NCI-H1694 (cell line): ENCODE measurements at regions not wholly inside any gene's neighbourhood (a gene's known extent, or its start where the extent isn't known, plus 50 kb on each side); places are given as distances from the start of the nearest gene placed in this dataset.

ENCODE experiments used
- DNase-seq: peaks from one replicate; lab custom pipeline; 2025; lab: John Stamatoyannopoulos, UW

DNA sequence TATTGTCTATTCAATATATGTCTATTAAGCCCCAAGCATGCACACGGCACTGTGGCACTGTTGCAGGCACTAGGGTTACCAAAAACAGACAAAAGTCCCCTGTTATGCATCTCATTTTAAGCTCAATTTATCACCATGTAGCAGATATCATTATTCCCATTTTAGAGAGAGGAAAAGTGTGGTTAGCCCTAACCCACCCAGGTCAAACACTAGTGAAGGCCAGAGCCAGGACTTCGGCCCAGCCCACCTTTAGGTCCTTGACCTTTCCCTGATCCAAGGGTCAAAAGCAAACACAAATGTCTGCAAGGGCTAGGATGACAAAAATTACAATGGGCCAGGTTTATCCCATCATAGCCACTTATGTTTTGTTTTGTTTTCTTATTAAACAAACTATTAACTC lies 130.3 kb upstream of the NUDT7 start:
- no peak for DNase-seq

DNA sequence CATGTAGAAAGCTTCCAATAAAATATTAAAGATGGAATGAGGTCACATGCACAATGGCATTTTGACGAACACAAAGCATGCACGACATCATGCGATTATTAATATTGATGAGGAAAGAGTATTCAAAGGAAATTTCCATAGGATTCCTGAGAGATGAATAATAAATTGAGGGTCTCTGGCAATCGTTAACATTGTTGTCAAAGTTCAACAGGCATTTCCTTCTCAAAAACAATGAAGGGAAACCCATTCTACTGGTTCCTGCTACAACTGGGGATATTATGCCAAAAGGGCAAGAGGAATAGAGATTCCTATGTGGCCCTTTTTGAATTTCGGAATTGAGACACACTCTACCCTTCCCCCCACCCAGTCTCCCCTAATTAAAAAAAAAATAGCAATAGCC lies 128.3 kb upstream of the NUDT7 start:
- no peak for DNase-seq

DNA sequence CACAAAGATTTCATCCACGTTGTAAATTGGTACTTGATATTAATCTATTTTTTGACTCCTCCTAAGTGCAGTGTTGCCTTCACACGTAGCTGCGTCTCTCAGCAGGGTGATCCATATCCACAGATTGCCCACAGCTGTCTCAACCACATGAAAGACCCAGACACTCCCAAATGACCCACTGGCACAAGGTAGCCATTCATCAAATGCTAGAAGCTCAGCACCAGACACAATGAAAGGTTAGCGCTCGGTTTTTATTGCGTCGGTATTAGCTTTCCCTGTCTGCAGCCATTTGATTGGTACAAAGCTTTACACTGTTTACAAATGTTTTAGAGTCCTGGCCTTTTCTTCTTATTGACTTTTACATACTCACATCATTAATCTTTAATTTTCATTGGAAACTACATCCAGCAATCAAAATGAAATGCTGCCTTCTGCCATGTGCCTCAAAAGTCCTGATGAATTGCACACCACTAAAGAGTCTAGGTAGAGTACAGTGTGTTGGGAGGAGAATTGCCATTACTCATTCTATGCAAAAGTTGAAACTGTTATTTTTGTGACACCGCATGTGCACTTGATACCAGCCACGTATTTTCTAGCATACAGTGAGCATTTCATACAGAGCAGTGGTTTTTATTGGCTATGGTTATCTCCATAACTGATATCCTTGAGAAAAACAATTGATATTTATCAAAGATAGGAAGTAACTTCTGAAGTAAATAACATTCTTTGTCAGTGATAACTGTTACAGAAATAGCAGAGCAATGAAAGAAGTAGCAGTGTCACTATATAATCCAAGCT lies 127.3 kb upstream of the NUDT7 start:
- DNase-seq: no peak

DNA sequence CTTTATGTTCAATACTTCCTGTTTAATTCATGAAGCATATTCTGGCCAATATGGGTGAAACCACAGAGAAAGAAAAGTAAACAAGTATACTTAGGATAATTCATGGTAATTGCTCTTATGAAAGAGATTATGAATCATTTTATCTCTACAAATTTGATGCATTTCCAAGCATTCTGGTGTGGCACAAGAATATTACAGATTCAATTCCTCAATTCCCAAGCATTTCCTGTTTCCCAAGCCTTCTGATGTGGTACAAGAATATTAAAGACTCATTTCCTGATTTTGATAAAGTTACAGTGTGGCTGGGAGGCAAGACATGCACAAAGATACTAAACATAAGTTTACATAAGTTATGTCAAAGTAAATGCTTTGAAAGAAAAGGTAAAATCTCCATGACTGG lies 126.1 kb upstream of the NUDT7 start:
- no peak for DNase-seq

DNA sequence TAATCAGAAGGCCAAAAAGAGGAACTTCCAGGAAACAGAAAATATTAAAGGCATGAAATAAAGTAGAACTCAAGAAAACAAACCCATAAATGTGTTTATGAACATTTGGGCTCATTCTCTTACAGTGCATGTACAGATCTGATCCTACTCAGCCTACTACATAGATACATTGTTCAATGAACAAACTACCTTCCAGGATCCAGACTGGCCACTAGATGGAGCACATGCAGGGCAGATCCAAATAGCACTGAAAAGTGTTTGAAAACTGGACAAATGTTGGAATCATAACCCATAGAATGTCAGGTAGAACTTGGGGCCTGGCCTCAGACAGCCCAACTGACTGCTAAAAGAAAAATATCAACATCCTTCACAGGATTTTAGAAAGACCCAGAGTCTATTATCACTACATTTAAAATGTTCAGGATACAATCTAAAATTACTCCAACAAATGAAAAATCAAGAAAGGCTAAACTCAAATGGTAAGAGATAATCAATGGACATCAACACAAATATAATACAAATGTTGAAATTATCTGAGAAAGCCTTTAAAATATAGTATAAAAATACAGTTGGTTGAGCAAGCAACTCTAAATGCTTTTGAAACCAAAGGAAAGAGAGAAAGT lies 122.4 kb upstream of the NUDT7 start:
- peak; percentile 1 for DNase-seq

DNA sequence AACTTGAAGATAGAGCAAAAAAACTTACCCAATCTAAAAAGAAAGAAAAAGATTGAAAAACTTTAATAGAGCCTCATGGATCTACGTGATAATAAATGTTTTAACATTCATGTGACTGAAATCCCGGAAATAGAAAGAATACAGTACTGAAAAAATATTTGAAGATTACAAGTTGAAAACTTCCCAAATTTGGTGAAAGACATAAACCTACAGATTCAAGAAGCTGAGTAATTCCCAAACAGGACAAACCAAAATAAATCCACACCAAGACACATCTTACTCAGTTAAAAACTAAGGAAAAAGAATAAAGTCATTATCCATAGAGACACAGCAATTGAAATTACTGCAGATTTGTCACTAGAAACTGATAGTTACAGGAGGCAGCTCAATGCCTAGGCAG lies 121.8 kb upstream of the NUDT7 start:
- no peak for DNase-seq

DNA sequence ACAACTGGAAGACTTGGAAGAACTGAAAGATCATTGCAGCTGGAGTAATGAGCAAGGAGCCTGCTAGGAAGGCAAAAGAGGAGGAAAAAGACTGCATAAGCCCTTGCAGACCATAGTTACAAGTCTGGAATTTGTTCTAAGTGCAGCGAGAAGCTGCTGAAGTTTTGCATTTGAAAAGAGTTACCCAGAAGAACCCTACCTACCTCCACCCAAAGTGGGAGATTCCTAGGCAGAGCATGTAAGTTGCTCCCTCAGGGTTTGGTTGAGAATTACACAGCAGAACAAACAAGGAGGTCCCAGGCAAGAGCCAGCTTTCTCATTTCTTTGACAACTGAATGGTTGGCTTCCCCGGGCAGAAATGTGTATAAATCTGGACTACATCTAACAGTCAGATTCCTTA lies 118.7 kb upstream of the NUDT7 start:
- DNase-seq: no peak

DNA sequence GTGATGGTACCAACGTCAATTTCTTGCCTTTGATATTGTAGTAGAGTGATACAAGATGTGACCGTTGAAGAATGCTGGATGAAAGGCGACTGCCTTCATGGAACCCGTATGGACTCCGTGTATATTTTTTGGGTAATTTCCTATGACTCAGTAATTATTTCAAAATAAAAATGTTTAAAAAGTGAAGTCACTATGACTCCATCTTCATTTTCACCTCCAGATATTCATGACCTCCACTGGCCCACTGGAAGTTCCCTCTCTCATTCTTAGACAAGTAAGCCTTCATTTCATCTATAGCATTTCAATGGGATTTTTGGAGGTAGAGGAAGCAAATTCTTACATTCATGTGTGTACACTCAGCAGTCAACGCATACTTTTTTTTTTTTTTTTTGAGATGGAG lies 111.8 kb upstream of the NUDT7 start:
- DNase-seq: no peak

DNA sequence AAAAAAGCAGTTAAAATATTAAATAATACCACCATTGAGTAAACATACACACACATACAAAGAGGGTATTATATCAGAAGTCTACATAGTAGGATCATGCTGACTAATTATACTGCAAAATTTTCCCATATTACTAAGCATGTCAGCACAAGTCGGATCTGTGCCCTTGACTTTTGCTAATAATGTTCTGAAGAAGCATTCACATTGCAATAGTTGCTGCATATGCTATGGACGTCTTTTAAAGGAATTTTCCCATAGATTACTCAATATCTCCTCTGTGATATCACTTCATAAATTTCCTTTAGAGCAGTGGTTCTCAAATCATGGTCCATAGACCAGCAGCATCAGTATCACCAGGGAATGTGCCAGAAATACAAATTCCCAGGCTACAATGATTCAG lies 110.9 kb upstream of the NUDT7 start:
- DNase-seq: no peak

DNA sequence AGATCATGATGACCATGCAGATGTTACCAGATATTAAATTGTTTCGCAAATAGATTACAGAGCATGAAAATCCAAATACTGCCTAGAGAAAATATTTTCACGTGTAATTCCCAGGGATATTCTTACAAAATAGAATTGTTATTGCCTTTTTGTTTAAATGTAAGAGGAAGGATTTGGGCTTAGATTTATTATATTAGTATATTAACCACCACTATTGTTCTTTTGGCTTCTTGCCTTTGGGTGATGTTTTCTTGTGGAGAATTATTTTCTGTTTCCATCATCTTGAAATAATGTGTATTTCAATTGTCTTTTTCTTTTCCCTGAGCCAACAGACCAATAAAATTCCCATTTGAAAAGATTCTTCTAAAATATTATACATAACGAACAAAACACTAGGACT lies 109.7 kb upstream of the NUDT7 start:
- DNase-seq: no peak

DNA sequence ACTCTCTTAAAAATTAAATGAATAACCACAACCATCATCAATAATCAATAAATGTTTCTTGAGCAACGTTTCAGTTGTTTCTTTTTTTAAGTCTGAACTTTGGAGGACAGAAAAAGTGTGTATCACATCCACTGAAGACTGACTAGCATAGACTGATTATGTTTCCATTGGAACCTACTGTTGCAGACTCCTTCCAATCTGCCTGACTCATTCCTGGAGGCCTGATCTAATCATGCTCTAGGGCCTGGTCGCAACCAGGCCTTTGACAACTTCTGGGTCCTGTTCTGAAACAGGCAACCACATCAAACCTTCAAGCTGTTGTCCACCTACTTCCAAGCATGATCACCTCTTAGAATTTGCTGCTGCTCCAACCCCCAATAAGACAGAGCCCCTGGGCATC lies 109.2 kb upstream of the NUDT7 start:
- DNase-seq: no peak

DNA sequence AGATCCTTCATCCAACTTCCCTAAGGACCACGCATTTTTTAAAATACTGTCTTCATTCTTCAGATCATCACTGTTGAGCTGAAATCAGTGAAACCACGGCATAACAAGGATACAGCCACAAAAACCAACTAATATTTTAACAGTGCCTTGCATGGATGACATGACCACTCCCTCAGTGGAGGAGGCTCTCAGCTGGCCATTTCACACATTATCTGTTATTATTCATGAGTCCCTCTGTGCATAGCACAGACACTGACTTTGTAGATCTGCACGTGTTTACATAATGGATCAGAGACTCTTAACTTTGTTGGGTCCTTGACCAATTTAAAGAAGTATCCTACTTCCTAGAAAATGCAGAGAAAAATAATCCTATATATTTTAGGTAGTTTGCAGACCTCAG lies 104.8 kb upstream of the NUDT7 start:
- DNase-seq: no peak

DNA sequence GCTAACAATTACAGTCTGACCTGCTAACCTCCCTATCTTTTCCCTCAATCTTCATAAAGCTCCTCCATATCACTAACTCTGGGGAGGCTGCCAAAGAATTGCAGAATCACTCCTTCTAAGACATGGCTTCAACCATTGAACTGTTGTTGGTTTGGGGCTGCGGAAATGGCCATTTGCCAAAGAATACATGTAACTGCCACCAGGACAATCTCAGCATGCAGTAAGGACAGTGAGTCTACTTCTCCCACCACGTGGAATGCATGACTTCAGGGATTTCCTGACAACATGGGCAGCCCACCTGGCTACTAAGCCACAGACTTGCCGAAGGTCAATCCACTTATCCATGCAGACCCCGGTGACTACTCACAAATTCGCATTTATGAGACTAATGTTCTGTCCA lies 104.3 kb upstream of the NUDT7 start:
- DNase-seq: no peak

DNA sequence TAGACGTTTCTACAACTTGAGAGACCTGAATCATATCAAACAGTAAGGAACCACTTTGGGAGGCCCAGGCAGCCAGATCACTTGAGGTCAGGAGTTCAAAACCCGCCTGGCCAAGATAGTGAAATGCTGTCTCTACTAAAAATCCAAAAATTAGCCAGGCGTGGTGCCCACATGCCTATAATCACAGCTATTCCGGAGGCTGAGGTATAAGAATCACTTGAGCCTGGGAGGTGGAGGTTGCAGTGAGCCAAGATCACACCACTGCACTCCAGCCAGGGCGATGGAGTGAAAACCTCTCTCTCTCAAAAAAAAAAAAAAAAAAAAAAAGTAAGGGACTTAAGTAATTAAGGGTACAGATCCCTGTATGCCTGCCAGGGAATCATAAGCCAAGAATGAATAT lies 103.4 kb upstream of the NUDT7 start:
- no peak for DNase-seq

DNA sequence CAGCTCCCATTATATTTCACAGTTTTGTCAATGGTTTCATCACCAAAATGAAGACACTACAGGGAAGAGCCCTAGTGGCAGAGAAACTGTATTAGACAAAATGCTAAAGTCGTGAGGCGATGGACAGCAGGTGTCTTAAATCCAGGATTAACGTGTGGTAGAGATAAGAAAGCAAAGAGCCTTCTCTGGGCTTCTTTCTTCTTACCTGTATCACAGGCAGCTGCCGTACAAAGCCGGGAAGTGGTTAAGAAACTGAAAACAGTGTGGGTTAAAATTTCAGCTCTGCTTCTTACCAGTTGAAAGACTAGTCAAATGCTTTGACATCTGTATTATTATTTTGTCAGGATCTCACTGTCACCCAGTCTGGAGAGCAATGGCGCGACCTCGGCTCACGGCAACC lies 98.2 kb upstream of the NUDT7 start:
- no peak for DNase-seq

DNA sequence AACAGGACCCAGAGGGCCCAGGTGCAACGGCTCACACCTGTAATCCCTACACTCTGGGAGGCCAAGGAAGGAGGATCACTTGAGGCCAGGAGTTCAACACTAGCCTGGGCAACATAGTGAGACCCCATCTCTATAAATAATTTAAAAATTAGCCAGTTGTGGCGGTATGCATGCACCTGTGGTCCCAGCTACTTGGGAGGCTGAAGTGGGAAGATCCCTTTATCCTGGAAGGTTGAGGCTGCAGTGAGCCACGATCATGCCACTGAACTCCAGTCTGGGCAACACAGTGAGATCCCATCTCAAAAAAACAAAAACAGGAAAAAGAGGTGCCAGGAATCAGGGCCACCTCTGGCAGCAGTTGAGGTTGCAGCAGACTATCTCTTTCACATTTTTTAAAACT lies 85.7 kb upstream of the NUDT7 start:
- no peak for DNase-seq

DNA sequence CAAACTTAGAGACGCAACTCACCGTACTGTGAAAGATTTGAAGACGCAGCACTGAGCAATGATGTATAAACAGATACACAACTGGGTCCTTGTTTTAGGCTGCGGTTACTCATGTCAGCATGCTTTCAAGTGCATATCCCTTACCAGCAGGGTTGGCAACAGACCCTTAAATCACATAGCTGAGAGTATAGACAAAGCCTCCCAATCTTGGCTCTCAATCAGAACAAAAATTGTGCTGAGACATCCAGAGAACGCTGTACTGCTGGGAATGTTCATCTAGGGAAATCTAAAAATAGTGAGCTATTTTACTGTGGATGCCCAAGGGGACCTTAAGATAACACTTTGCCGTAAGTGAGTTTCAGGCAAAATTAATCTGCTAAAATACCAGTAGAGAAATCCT lies 84.4 kb upstream of the NUDT7 start:
- no peak for DNase-seq

DNA sequence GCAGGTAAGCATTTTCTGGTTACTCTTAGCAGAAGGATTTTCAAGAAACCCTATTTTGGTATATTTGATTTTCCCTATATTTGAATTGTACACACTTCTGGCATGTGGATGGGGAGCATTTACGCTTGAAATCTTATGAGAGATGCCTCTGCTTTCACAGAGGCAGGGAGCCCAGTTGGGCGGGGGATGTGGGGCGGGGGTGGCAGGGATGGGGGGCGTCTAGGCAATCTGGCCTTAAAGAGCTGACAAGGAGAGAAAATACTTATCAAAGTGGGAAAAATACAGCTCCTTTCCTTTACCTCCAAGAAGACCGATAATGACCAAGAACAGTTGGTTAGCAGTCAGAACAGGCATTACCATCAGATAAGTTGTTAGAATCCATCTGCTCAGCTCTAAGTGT lies 79.1 kb upstream of the NUDT7 start:
- no peak for DNase-seq

DNA sequence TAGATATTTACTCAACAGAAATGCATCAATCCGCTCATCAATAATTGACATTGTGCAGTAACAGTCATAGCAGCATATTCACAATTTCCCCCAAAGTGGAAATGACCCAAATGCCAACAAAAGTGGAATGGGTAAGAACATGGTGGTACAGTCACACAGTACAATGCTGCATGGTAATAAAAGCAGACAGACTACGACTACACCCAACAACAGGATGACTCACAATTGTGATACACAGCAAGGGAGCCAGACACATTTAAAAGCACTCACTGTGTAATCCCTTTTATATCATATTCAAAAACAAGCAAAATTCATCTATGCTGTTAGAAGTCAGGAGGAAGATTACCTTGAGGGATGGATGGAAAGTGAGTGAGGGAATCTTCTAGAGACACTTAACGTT lies 76.5 kb upstream of the NUDT7 start:
- DNase-seq: no peak

DNA sequence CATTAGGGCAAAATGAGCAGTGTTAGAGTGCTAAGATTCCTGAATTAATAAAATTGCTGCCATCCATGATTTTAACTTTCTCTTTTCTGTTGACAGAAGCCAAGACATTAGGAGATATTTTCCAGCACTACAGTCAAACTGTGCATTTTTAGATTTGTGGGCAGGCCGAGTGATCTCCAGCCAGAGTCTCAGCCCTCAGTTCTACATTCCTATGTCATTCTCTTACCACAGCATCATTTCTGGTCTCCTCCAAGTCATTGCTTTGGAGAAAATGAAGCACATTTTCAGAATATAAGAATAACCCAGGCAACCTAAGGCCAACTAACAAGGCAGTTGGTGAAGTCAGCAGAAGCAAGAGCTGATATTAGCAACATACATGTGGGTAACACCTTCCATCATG lies 74.6 kb upstream of the NUDT7 start:
- DNase-seq: no peak

DNA sequence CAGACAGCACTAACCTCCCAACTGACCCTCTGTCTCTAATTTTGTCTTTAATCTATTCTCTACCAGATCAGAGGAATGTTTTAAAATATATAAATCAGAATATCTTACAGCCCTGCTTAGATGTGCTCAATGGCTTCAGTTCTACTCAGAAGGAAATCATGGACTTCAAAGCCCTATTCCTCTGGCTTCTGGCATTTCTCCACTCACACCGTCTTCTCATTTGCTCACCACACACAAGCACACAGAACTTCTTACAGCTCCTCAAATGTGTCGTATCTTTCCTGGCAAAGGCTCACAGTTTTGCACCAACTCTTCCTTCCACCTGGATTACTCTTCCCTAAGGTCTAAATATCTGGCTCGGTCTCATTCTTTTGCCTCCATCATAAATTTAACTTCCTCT lies 71.6 kb upstream of the NUDT7 start:
- DNase-seq: no peak

DNA sequence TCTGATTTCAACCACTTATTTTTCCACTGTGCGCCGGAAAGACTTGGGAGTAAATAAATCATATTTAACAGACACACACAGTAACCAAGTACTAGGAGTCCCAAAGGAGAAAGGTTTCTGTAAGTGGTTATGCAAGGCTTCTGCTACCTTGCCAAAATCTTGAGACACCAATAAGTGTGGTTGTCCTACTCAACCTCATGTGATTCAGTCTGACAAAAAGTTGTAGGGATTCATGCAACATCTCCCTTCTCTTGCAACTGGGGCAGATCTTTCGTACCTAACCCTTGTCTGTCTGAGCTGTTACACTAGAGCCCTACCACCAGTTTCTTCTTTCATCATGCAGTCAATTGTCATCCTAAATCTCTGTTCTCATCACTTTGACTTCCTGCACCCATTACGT lies 69.9 kb upstream of the NUDT7 start:
- DNase-seq: no peak

DNA sequence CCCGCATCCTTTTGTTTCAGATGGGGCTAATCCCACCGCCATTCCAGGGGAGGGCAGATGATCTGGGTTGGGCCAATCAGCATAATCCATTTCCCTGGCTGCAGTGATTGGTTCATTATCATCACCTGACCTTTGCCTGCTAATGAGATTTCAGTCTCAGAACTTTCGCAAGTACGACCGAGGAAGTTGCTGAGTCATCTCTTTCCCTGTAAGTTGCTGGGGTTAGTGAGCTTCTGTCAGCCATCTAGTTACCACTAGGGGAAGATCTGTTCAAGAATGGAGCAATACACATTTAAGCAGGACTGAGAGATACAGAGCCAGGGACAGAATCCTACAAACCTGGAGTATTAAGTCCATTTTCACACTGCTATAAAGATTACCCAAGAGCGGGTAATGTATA lies 65.3 kb upstream of the NUDT7 start:
- DNase-seq: no peak

DNA sequence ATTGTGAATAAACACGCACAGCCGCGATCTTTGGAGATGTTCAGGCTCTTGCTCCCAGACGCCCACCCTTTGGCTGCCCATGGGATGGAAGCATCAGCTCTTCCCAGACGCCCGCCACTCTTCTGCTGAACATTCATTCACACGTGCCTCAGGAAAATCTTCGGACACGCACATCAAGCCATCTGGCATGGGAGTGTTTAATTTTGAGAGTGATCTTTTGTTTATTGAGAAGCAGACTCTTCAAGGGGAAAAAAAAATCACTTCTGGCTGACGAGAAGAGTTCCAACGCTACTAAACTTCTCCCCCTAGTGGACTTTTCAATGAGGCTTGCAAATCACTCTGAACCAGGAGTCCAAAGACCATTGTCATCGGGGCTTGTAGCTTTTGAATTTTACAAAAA lies 62.0 kb upstream of the NUDT7 start:
- DNase-seq: peak; percentile 3
